ENCODE measurements at regions not wholly inside any gene's neighbourhood (a gene's known extent, or its start where the extent isn't known, plus 50 kb on each side); places are given as distances from the start of the nearest gene placed in this dataset.

- TF ChIP-seq EZH2phosphoT487 (IDR thresholded peaks at IDR 0.05; ENCODE audit: insufficient read depth, low read depth) (no peak), EZH2 (IDR thresholded peaks at IDR 0.05; ENCODE audit: insufficient read depth, poor library complexity, severe bottlenecking) (no peak)
Observed at GRCh38 chr20:53691060-53691810, 97.6 kb upstream of the ZNF217 start.
